H1 (cell line): ENCODE measurements at regions not wholly inside any gene's neighbourhood (a gene's known extent, or its start where the extent isn't known, plus 50 kb on each side); places are given as distances from the start of the nearest gene placed in this dataset.

ENCODE experiments used
- CTCF ChIA-PET: fragments of 300-600 bp; sonication (Branson Sonifier 250); formaldehyde crosslinking; loops from one replicate; lab custom pipeline; 2021; ENCODE audit not compliant: partially characterized antibody; lab: Charles Lee
- POLR2A ChIA-PET: fragments of 300-600 bp; sonication (Branson Sonifier 250); formaldehyde crosslinking; loops from one replicate; lab custom pipeline; 2021; ENCODE audit warnings: inconsistent platforms; ENCODE audit not compliant: partially characterized antibody; lab: Charles Lee
- DNase-seq, 2 experiments: peaks; one replicate each; pipeline versions ENCODE4 v3.0.0 to v3.0.0-alpha.2; 2010 to 2022; ENCODE audit warnings: low spot score in 2 of 2, low read depth in 1 of 2, mixed read lengths in 1 of 2
- FAIRE-seq: peaks from 2 replicates; lab custom pipeline; 2011; peaks lifted over from hg19 to GRCh38; lab: Jason Lieb, UNC
- H2AFZ ChIP-seq: 2 replicates; pipeline ENCODE4 v1.8.1; 2012; ENCODE audit warnings: low read length, inconsistent platforms
- H2AK5ac ChIP-seq: 2 replicates; pipeline ENCODE4 v1.6.1; 2013; ENCODE audit warnings: low read depth, low read length
- H2BK120ac ChIP-seq: replicated peaks from 2 replicates; pipeline ENCODE3; 2013; ENCODE audit warnings: low read depth, low read length, inconsistent platforms
- H2BK12ac ChIP-seq: 2 replicates; pipeline ENCODE4 v1.6.1; 2013; ENCODE audit warnings: low read depth, low read length
- H2BK15ac ChIP-seq: 2 replicates; pipeline ENCODE4 v1.6.1; 2013; ENCODE audit warnings: low read length
- H2BK20ac ChIP-seq: 2 replicates; pipeline ENCODE4 v1.6.1; 2013; ENCODE audit warnings: low read length
- H2BK5ac ChIP-seq: 2 replicates; pipeline ENCODE4 v1.6.1; 2013; ENCODE audit warnings: low read depth, low read length
- H3K14ac ChIP-seq: 2 replicates; pipeline ENCODE4 v1.6.1; 2013; ENCODE audit warnings: inconsistent platforms; ENCODE audit not compliant: insufficient read length
- H3K18ac ChIP-seq: 2 replicates; pipeline ENCODE4 v1.6.1; 2013; ENCODE audit warnings: low read length; ENCODE audit errors: extremely low read depth
- H3K23ac ChIP-seq: 2 replicates; pipeline ENCODE4 v1.6.1; 2013; ENCODE audit warnings: inconsistent platforms; ENCODE audit not compliant: insufficient read length
- H3K23me2 ChIP-seq: 2 replicates; pipeline ENCODE4 v1.6.1; 2013; ENCODE audit warnings: low read depth, low read length
- H3K27ac ChIP-seq: 2 replicates; pipeline ENCODE4 v1.6.1; 2011; ENCODE audit warnings: low read depth, low read length, inconsistent platforms
- H3K27me3 ChIP-seq, 4 experiments: replicated peaks in 1 of 4; 1 replicate in 1 of 4; 2 replicates in 3 of 4; pipeline versions ENCODE4 v1.6.1 to v1.8.1; 2011 to 2013; ENCODE audit warnings: low read length in 3 of 4, mild to moderate bottlenecking in 3 of 4, inconsistent platforms in 2 of 4, mixed read lengths in 2 of 4, moderate library complexity in 1 of 4; ENCODE audit not compliant: control insufficient read depth in 3 of 4, insufficient read depth in 3 of 4; ENCODE audit errors: extremely low read depth in 1 of 4
- H3K36me3 ChIP-seq, 4 experiments: 2 replicates each; pipeline versions ENCODE4 v1.6.1 to v1.8.1; 2011 to 2013; ENCODE audit warnings: mild to moderate bottlenecking in 4 of 4, low read length in 3 of 4, moderate library complexity in 2 of 4, control low read depth in 1 of 4, inconsistent platforms in 1 of 4; ENCODE audit not compliant: insufficient read depth in 4 of 4, control insufficient read depth in 2 of 4
- H3K4ac ChIP-seq: replicated peaks from 2 replicates; pipeline ENCODE3; 2013; ENCODE audit warnings: low read length, low read depth, mixed read lengths, inconsistent platforms; ENCODE audit not compliant: insufficient read length
- H3K4me1 ChIP-seq, 4 experiments: replicated peaks in 1 of 4; 1 replicate in 1 of 4; 2 replicates in 3 of 4; pipeline versions ENCODE4 v1.6.1 to v1.8.1; 2011 to 2013; ENCODE audit warnings: low read length in 3 of 4, inconsistent platforms in 2 of 4, mixed read lengths in 1 of 4; ENCODE audit not compliant: insufficient read depth in 4 of 4, control insufficient read depth in 3 of 4
- H3K4me2 ChIP-seq, 2 experiments: 2 replicates each; pipeline versions ENCODE4 v1.6.1 to v1.8.1; 2011 to 2013; ENCODE audit warnings: low read depth in 2 of 2, low read length in 2 of 2, control low read depth in 1 of 2, inconsistent platforms in 1 of 2, mild to moderate bottlenecking in 1 of 2; ENCODE audit not compliant: insufficient read depth in 1 of 2
- H3K4me3 ChIP-seq, 4 experiments: fragments of 200-600, 300-600 bp in 1 of 4; sonication (generic), shearing (Covaris generic), sonication (Bioruptor Twin) in 1 of 4; 2 replicates each; pipeline versions ENCODE4 v1.5.1 to v1.8.1; 2011 to 2016; ENCODE audit warnings: low read length in 4 of 4, low read depth in 3 of 4, control low read depth in 2 of 4, inconsistent platforms in 2 of 4, mild to moderate bottlenecking in 2 of 4, mixed read lengths in 1 of 4, moderate library complexity in 1 of 4; ENCODE audit not compliant: insufficient read depth in 2 of 4; ENCODE audit errors: extremely low read depth in 1 of 4
- H3K56ac ChIP-seq: replicated peaks from 2 replicates; pipeline ENCODE3; 2013; ENCODE audit warnings: low read depth, mild to moderate bottlenecking, mixed read lengths, low read length, inconsistent platforms; ENCODE audit not compliant: insufficient read length
- H3K79me1 ChIP-seq: 2 replicates; pipeline ENCODE4 v1.6.1; 2013; ENCODE audit warnings: low read depth, low read length, control low read depth
- H3K79me2 ChIP-seq, 2 experiments: 2 replicates each; pipeline versions ENCODE4 v1.6.1 to v1.8.1; 2012 to 2013; ENCODE audit warnings: low read length in 2 of 2, mild to moderate bottlenecking in 2 of 2, inconsistent platforms in 1 of 2; ENCODE audit not compliant: insufficient read depth in 2 of 2, control insufficient read depth in 1 of 2
- H3K9ac ChIP-seq, 4 experiments: replicated peaks in 1 of 4; 1 replicate in 1 of 4; 2 replicates in 3 of 4; pipeline versions ENCODE4 v1.6.1 to v1.8.1; 2011 to 2013; ENCODE audit warnings: low read depth in 3 of 4, low read length in 3 of 4, control low read depth in 2 of 4, mild to moderate bottlenecking in 2 of 4, moderate library complexity in 2 of 4, inconsistent platforms in 1 of 4; ENCODE audit errors: extremely low read depth in 1 of 4
- H3K9me3 ChIP-seq, 2 experiments: 2 replicates each; pipeline versions ENCODE4 v1.6.1 to v1.8.1; 2012 to 2013; ENCODE audit warnings: mild to moderate bottlenecking in 2 of 2, moderate library complexity in 2 of 2, control low read depth in 1 of 2, inconsistent platforms in 1 of 2, low read depth in 1 of 2, low read length in 1 of 2, mixed read lengths in 1 of 2; ENCODE audit not compliant: insufficient read depth in 2 of 2
- H4K20me1 ChIP-seq, 2 experiments: replicated peaks in 1 of 2; 2 replicates each; pipeline versions ENCODE3 to v1.8.1; 2011 to 2013; ENCODE audit warnings: inconsistent platforms in 2 of 2, low read length in 2 of 2, mild to moderate bottlenecking in 1 of 2; ENCODE audit not compliant: insufficient read depth in 2 of 2, control insufficient read depth in 1 of 2
- H4K5ac ChIP-seq: 2 replicates; pipeline ENCODE4 v1.6.1; 2013; ENCODE audit warnings: low read length, low read depth, mixed read lengths, inconsistent platforms; ENCODE audit not compliant: insufficient read length
- H4K8ac ChIP-seq: 2 replicates; pipeline ENCODE4 v1.8.0; 2013; ENCODE audit warnings: mild to moderate bottlenecking, moderate library complexity, low read length, inconsistent platforms; ENCODE audit not compliant: insufficient read depth; ENCODE audit errors: extremely low read depth
- H4K91ac ChIP-seq: replicated peaks from 2 replicates; pipeline ENCODE3; 2013; ENCODE audit warnings: low read length, mixed read lengths, inconsistent platforms; ENCODE audit not compliant: insufficient read length
- CREB1 ChIP-seq: IDR thresholded peaks from 2 replicates; pipeline ENCODE4 v1.6.1; 2012; ENCODE audit warnings: inconsistent platforms
- EP300 ChIP-seq, 2 experiments: IDR thresholded peaks; 1 replicate in 1 of 2; 2 replicates in 1 of 2; pipeline ENCODE4 v1.6.1; 2011 to 2012; ENCODE audit warnings: low read depth in 2 of 2, low read length in 2 of 2, mild to moderate bottlenecking in 2 of 2, borderline replicate concordance in 1 of 2, inconsistent platforms in 1 of 2, moderate library complexity in 1 of 2
- GTF2F1 ChIP-seq: IDR thresholded peaks from 2 replicates; pipeline ENCODE4 v1.6.1; 2012; ENCODE audit warnings: low read depth, low read length, improper control_type of control experiment, borderline replicate concordance
- KDM1A ChIP-seq: fragments of 200-600, 300-600 bp; sonication (generic); IDR thresholded peaks from 2 replicates; pipeline ENCODE4 v1.7.1; 2016; ENCODE audit warnings: mild to moderate bottlenecking, low read length, borderline replicate concordance
- MAFK ChIP-seq: IDR thresholded peaks from 2 replicates; pipeline ENCODE4 v1.6.1; 2012; ENCODE audit warnings: low read depth, mild to moderate bottlenecking, improper control_type of control experiment, low read length
- POLR2AphosphoS5 ChIP-seq: IDR thresholded peaks from 2 replicates; pipeline ENCODE4 v1.6.1; 2011; ENCODE audit warnings: low read depth, low read length
- SIRT6 ChIP-seq: IDR thresholded peaks from one replicate; pipeline ENCODE4 v1.7.1; 2012; ENCODE audit warnings: low read length, inconsistent platforms
- SRF ChIP-seq: IDR thresholded peaks from 2 replicates; pipeline ENCODE4 v1.6.1; 2011; ENCODE audit warnings: mild to moderate bottlenecking, low read depth, low read length, moderate library complexity
- SUZ12 ChIP-seq: fragments of 200-600 bp; sonication (generic); IDR thresholded peaks from 2 replicates; pipeline ENCODE4 v1.6.1; 2012; ENCODE audit warnings: mild to moderate bottlenecking, inconsistent platforms, low read length, moderate library complexity, mixed read lengths
- WGBS, 2 experiments: shearing (Covaris generic) in 1 of 2; methylation state at CpG; one replicate each; pipeline versions ENCODE4 v1.1.6 to v1.1.7; 2013 to 2015; ENCODE audit warnings: low lambda C conversion rate in 2 of 2, mixed read lengths in 2 of 2, inconsistent platforms in 1 of 2, low coverage in 1 of 2, missing lambda C conversion rate in 1 of 2; ENCODE audit not compliant: insufficient replicate concordance in 2 of 2, insufficient coverage in 1 of 2, insufficient read length in 1 of 2; ENCODE audit errors: extremely low coverage in 1 of 2, missing lambda C conversion rate in 1 of 2; 5-methylcytosine and 5-hydroxymethylcytosine counted together
- TF ChIP-seq, protein P1 (sequence below): IDR thresholded peaks from 2 replicates; pipeline ENCODE4 v1.6.1; 2012; ENCODE audit warnings: inconsistent platforms
- TF ChIP-seq, protein P2 (sequence below), 3 experiments: IDR thresholded peaks; 1 replicate in 2 of 3; 2 replicates in 1 of 3; pipeline versions ENCODE4 v1.5.1 to v1.6.1; 2011; ENCODE audit warnings: low read length in 3 of 3, mild to moderate bottlenecking in 3 of 3, inconsistent platforms in 2 of 3, low read depth in 1 of 3, moderate library complexity in 1 of 3; ENCODE audit not compliant: insufficient read depth in 1 of 3; ENCODE audit errors: control extremely low read depth in 1 of 3

DNA sequence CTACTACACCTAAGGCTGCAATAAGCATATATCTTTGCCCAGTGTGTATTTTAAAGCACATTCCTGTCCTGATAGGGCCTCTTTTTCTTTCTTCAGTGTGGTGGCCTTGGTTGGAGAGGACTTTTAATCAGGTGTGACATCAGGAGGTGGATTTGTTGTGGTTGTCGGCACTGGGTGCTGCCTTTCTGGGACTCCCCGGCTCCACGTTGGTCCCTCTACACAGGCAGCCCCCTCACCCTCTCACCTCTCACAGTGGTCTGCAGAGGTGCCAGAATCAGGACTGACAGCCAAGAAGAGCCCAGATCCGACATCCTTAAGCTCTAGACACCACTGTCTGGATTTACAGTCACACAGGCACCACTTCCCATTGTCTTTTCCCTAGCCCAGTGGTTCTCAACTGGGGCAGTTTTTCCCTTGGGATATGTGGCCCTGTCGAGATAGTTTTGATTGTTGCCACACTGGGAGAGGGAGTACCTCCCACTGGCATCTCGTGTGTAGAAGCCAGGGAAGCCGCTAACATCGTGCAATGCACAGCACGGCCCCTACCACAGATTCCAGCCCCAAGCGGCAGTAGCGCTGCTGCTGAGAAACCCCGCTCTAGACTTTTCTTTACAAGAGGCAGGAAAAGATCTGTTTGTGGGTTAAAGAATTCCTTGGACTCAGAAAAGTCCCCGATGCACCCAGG, 314.1 kb downstream of the QKI start:
- no peaks in the 10 kb centered on the region for H3K27me3 ChIP-seq
- H2AK5ac ChIP-seq: no peak overlapping the region
- CTCF ChIA-PET: interaction anchor here (1.0 to 2.5 kb wide), 3 partner anchors 9 to 15 kb away, joined by 3 to 5 read pairs (median 4); no protein-coding TSS in a partner anchor
- no peak overlapping the region for H4K91ac ChIP-seq
- no peak overlapping the region for H2AFZ ChIP-seq
- no peak overlapping the region for H3K27ac ChIP-seq
- no peaks in the 10 kb centered on the region for H3K79me1 ChIP-seq
- no peaks in the 10 kb centered on the region for H3K79me2 ChIP-seq
- no peak overlapping the region for H3K4me3 ChIP-seq
- H3K36me3 ChIP-seq: no peaks in the 10 kb centered on the region
- H3K4me2 ChIP-seq: no peak overlapping the region
- DNase-seq (no peak), FAIRE-seq (no peak)
- H2BK5ac ChIP-seq: no peak overlapping the region
- H4K20me1 ChIP-seq: no peaks in the 10 kb centered on the region
- no peak overlapping the region for H4K8ac ChIP-seq
- no peak overlapping the region for H3K14ac ChIP-seq
- no peak overlapping the region for H3K23ac ChIP-seq
- no peak overlapping the region for H4K5ac ChIP-seq
- no peak overlapping the region for H2BK12ac ChIP-seq
- H2BK120ac ChIP-seq: no peak overlapping the region
- H3K9me3 ChIP-seq: no peaks in the 10 kb centered on the region
- H3K18ac ChIP-seq: no peak overlapping the region
- H2BK15ac ChIP-seq: no peak overlapping the region
- POLR2A ChIA-PET: no interaction called here
- WGBS, 2 experiments: 94% methylated on average over 9 of the region's 13 CpGs; no CpG with 5 or more reads in 1 of the 2 experiments
- H3K23me2 ChIP-seq: no peaks in the 10 kb centered on the region
- H2BK20ac ChIP-seq: no peak overlapping the region
- no peak overlapping the region for H3K56ac ChIP-seq
- no peak overlapping the region for H3K4ac ChIP-seq
- H3K9ac ChIP-seq: no peak overlapping the region
- no peaks in the 10 kb centered on the region; a peak in 1 of 7 replicates for H3K4me1 ChIP-seq
- no peak for TF ChIP-seq SUZ12
- TF ChIP-seq SRF: no peak
- TF ChIP-seq, protein P1, sequence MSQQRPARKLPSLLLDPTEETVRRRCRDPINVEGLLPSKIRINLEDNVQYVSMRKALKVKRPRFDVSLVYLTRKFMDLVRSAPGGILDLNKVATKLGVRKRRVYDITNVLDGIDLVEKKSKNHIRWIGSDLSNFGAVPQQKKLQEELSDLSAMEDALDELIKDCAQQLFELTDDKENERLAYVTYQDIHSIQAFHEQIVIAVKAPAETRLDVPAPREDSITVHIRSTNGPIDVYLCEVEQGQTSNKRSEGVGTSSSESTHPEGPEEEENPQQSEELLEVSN: no peak
- TF ChIP-seq, protein P2, sequence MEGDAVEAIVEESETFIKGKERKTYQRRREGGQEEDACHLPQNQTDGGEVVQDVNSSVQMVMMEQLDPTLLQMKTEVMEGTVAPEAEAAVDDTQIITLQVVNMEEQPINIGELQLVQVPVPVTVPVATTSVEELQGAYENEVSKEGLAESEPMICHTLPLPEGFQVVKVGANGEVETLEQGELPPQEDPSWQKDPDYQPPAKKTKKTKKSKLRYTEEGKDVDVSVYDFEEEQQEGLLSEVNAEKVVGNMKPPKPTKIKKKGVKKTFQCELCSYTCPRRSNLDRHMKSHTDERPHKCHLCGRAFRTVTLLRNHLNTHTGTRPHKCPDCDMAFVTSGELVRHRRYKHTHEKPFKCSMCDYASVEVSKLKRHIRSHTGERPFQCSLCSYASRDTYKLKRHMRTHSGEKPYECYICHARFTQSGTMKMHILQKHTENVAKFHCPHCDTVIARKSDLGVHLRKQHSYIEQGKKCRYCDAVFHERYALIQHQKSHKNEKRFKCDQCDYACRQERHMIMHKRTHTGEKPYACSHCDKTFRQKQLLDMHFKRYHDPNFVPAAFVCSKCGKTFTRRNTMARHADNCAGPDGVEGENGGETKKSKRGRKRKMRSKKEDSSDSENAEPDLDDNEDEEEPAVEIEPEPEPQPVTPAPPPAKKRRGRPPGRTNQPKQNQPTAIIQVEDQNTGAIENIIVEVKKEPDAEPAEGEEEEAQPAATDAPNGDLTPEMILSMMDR (IDR thresholded peaks at IDR 0.05; ENCODE audit: control extremely low read depth in 1 of 3, insufficient read depth in 1 of 3, low read depth in 1 of 3, low read length in 3 of 3): no peak
- TF ChIP-seq EP300 (IDR thresholded peaks at IDR 0.05; ENCODE audit: borderline replicate concordance in 1 of 2, low read depth in 2 of 2, low read length in 2 of 2): no peak
- TF ChIP-seq MAFK: no peak
- no peak for TF ChIP-seq CREB1
- no peak for TF ChIP-seq KDM1A
- no peak for TF ChIP-seq GTF2F1
- TF ChIP-seq POLR2AphosphoS5: no peak
- no peak for TF ChIP-seq SIRT6
